H1 (cell line): ENCODE measurements at regions not wholly inside any gene's neighbourhood (a gene's known extent, or its start where the extent isn't known, plus 50 kb on each side); places are given as distances from the start of the nearest gene placed in this dataset.

Source experiments
- CTCF ChIA-PET: fragments of 300-600 bp; sonication (Branson Sonifier 250); formaldehyde crosslinking; loops from one replicate; lab custom pipeline; 2021; ENCODE audit not compliant: partially characterized antibody; lab: Charles Lee
- POLR2A ChIA-PET: fragments of 300-600 bp; sonication (Branson Sonifier 250); formaldehyde crosslinking; loops from one replicate; lab custom pipeline; 2021; ENCODE audit warnings: inconsistent platforms; ENCODE audit not compliant: partially characterized antibody; lab: Charles Lee
- DNase-seq, 2 experiments: peaks; one replicate each; pipeline versions ENCODE4 v3.0.0 to v3.0.0-alpha.2; 2010 to 2022; ENCODE audit warnings: low spot score in 2 of 2, low read depth in 1 of 2, mixed read lengths in 1 of 2
- FAIRE-seq: peaks from 2 replicates; lab custom pipeline; 2011; peaks lifted over from hg19 to GRCh38; lab: Jason Lieb, UNC
- H2AFZ ChIP-seq: 2 replicates; pipeline ENCODE4 v1.8.1; 2012; ENCODE audit warnings: low read length, inconsistent platforms
- H2AK5ac ChIP-seq: 2 replicates; pipeline ENCODE4 v1.6.1; 2013; ENCODE audit warnings: low read depth, low read length
- H2BK120ac ChIP-seq: replicated peaks from 2 replicates; pipeline ENCODE3; 2013; ENCODE audit warnings: low read depth, low read length, inconsistent platforms
- H2BK12ac ChIP-seq: 2 replicates; pipeline ENCODE4 v1.6.1; 2013; ENCODE audit warnings: low read depth, low read length
- H2BK15ac ChIP-seq: 2 replicates; pipeline ENCODE4 v1.6.1; 2013; ENCODE audit warnings: low read length
- H2BK20ac ChIP-seq: 2 replicates; pipeline ENCODE4 v1.6.1; 2013; ENCODE audit warnings: low read length
- H2BK5ac ChIP-seq: 2 replicates; pipeline ENCODE4 v1.6.1; 2013; ENCODE audit warnings: low read depth, low read length
- H3K14ac ChIP-seq: 2 replicates; pipeline ENCODE4 v1.6.1; 2013; ENCODE audit warnings: inconsistent platforms; ENCODE audit not compliant: insufficient read length
- H3K18ac ChIP-seq: 2 replicates; pipeline ENCODE4 v1.6.1; 2013; ENCODE audit warnings: low read length; ENCODE audit errors: extremely low read depth
- H3K23ac ChIP-seq: 2 replicates; pipeline ENCODE4 v1.6.1; 2013; ENCODE audit warnings: inconsistent platforms; ENCODE audit not compliant: insufficient read length
- H3K23me2 ChIP-seq: 2 replicates; pipeline ENCODE4 v1.6.1; 2013; ENCODE audit warnings: low read depth, low read length
- H3K27ac ChIP-seq: 2 replicates; pipeline ENCODE4 v1.6.1; 2011; ENCODE audit warnings: low read depth, low read length, inconsistent platforms
- H3K27me3 ChIP-seq, 4 experiments: replicated peaks in 1 of 4; 1 replicate in 1 of 4; 2 replicates in 3 of 4; pipeline versions ENCODE4 v1.6.1 to v1.8.1; 2011 to 2013; ENCODE audit warnings: low read length in 3 of 4, mild to moderate bottlenecking in 3 of 4, inconsistent platforms in 2 of 4, mixed read lengths in 2 of 4, moderate library complexity in 1 of 4; ENCODE audit not compliant: control insufficient read depth in 3 of 4, insufficient read depth in 3 of 4; ENCODE audit errors: extremely low read depth in 1 of 4
- H3K36me3 ChIP-seq, 4 experiments: 2 replicates each; pipeline versions ENCODE4 v1.6.1 to v1.8.1; 2011 to 2013; ENCODE audit warnings: mild to moderate bottlenecking in 4 of 4, low read length in 3 of 4, moderate library complexity in 2 of 4, control low read depth in 1 of 4, inconsistent platforms in 1 of 4; ENCODE audit not compliant: insufficient read depth in 4 of 4, control insufficient read depth in 2 of 4
- H3K4ac ChIP-seq: replicated peaks from 2 replicates; pipeline ENCODE3; 2013; ENCODE audit warnings: low read length, low read depth, mixed read lengths, inconsistent platforms; ENCODE audit not compliant: insufficient read length
- H3K4me1 ChIP-seq, 4 experiments: replicated peaks in 1 of 4; 1 replicate in 1 of 4; 2 replicates in 3 of 4; pipeline versions ENCODE4 v1.6.1 to v1.8.1; 2011 to 2013; ENCODE audit warnings: low read length in 3 of 4, inconsistent platforms in 2 of 4, mixed read lengths in 1 of 4; ENCODE audit not compliant: insufficient read depth in 4 of 4, control insufficient read depth in 3 of 4
- H3K4me2 ChIP-seq, 2 experiments: 2 replicates each; pipeline versions ENCODE4 v1.6.1 to v1.8.1; 2011 to 2013; ENCODE audit warnings: low read depth in 2 of 2, low read length in 2 of 2, control low read depth in 1 of 2, inconsistent platforms in 1 of 2, mild to moderate bottlenecking in 1 of 2; ENCODE audit not compliant: insufficient read depth in 1 of 2
- H3K4me3 ChIP-seq, 4 experiments: fragments of 200-600, 300-600 bp in 1 of 4; sonication (generic), shearing (Covaris generic), sonication (Bioruptor Twin) in 1 of 4; 2 replicates each; pipeline versions ENCODE4 v1.5.1 to v1.8.1; 2011 to 2016; ENCODE audit warnings: low read length in 4 of 4, low read depth in 3 of 4, control low read depth in 2 of 4, inconsistent platforms in 2 of 4, mild to moderate bottlenecking in 2 of 4, mixed read lengths in 1 of 4, moderate library complexity in 1 of 4; ENCODE audit not compliant: insufficient read depth in 2 of 4; ENCODE audit errors: extremely low read depth in 1 of 4
- H3K56ac ChIP-seq: replicated peaks from 2 replicates; pipeline ENCODE3; 2013; ENCODE audit warnings: low read depth, mild to moderate bottlenecking, mixed read lengths, low read length, inconsistent platforms; ENCODE audit not compliant: insufficient read length
- H3K79me1 ChIP-seq: 2 replicates; pipeline ENCODE4 v1.6.1; 2013; ENCODE audit warnings: low read depth, low read length, control low read depth
- H3K79me2 ChIP-seq, 2 experiments: 2 replicates each; pipeline versions ENCODE4 v1.6.1 to v1.8.1; 2012 to 2013; ENCODE audit warnings: low read length in 2 of 2, mild to moderate bottlenecking in 2 of 2, inconsistent platforms in 1 of 2; ENCODE audit not compliant: insufficient read depth in 2 of 2, control insufficient read depth in 1 of 2
- H3K9ac ChIP-seq, 4 experiments: replicated peaks in 1 of 4; 1 replicate in 1 of 4; 2 replicates in 3 of 4; pipeline versions ENCODE4 v1.6.1 to v1.8.1; 2011 to 2013; ENCODE audit warnings: low read depth in 3 of 4, low read length in 3 of 4, control low read depth in 2 of 4, mild to moderate bottlenecking in 2 of 4, moderate library complexity in 2 of 4, inconsistent platforms in 1 of 4; ENCODE audit errors: extremely low read depth in 1 of 4
- H3K9me3 ChIP-seq, 2 experiments: 2 replicates each; pipeline versions ENCODE4 v1.6.1 to v1.8.1; 2012 to 2013; ENCODE audit warnings: mild to moderate bottlenecking in 2 of 2, moderate library complexity in 2 of 2, control low read depth in 1 of 2, inconsistent platforms in 1 of 2, low read depth in 1 of 2, low read length in 1 of 2, mixed read lengths in 1 of 2; ENCODE audit not compliant: insufficient read depth in 2 of 2
- H4K20me1 ChIP-seq, 2 experiments: replicated peaks in 1 of 2; 2 replicates each; pipeline versions ENCODE3 to v1.8.1; 2011 to 2013; ENCODE audit warnings: inconsistent platforms in 2 of 2, low read length in 2 of 2, mild to moderate bottlenecking in 1 of 2; ENCODE audit not compliant: insufficient read depth in 2 of 2, control insufficient read depth in 1 of 2
- H4K5ac ChIP-seq: 2 replicates; pipeline ENCODE4 v1.6.1; 2013; ENCODE audit warnings: low read length, low read depth, mixed read lengths, inconsistent platforms; ENCODE audit not compliant: insufficient read length
- H4K8ac ChIP-seq: 2 replicates; pipeline ENCODE4 v1.8.0; 2013; ENCODE audit warnings: mild to moderate bottlenecking, moderate library complexity, low read length, inconsistent platforms; ENCODE audit not compliant: insufficient read depth; ENCODE audit errors: extremely low read depth
- H4K91ac ChIP-seq: replicated peaks from 2 replicates; pipeline ENCODE3; 2013; ENCODE audit warnings: low read length, mixed read lengths, inconsistent platforms; ENCODE audit not compliant: insufficient read length
- BACH1 ChIP-seq: IDR thresholded peaks from 2 replicates; pipeline ENCODE4 v1.6.1; 2012; ENCODE audit warnings: low read length, improper control_type of control experiment
- FOSL1 ChIP-seq: IDR thresholded peaks from 2 replicates; pipeline ENCODE4 v1.6.1; 2011; ENCODE audit warnings: mild to moderate bottlenecking, low read depth, low read length, moderate library complexity; ENCODE audit not compliant: insufficient read depth
- KDM1A ChIP-seq: fragments of 200-600, 300-600 bp; sonication (generic); IDR thresholded peaks from 2 replicates; pipeline ENCODE4 v1.7.1; 2016; ENCODE audit warnings: mild to moderate bottlenecking, low read length, borderline replicate concordance
- MAFK ChIP-seq: IDR thresholded peaks from 2 replicates; pipeline ENCODE4 v1.6.1; 2012; ENCODE audit warnings: low read depth, mild to moderate bottlenecking, improper control_type of control experiment, low read length
- POLR2AphosphoS5 ChIP-seq: IDR thresholded peaks from 2 replicates; pipeline ENCODE4 v1.6.1; 2011; ENCODE audit warnings: low read depth, low read length
- SP2 ChIP-seq: IDR thresholded peaks from 2 replicates; pipeline ENCODE4 v1.6.1; 2012; ENCODE audit warnings: mild to moderate bottlenecking, low read length, inconsistent platforms
- SRF ChIP-seq: IDR thresholded peaks from 2 replicates; pipeline ENCODE4 v1.6.1; 2011; ENCODE audit warnings: mild to moderate bottlenecking, low read depth, low read length, moderate library complexity
- TEAD4 ChIP-seq: IDR thresholded peaks from 2 replicates; pipeline ENCODE4 v1.6.1; 2012; ENCODE audit warnings: low read depth, low read length, inconsistent platforms, mixed read lengths
- WGBS, 2 experiments: shearing (Covaris generic) in 1 of 2; methylation state at CpG; one replicate each; pipeline versions ENCODE4 v1.1.6 to v1.1.7; 2013 to 2015; ENCODE audit warnings: low lambda C conversion rate in 2 of 2, mixed read lengths in 2 of 2, inconsistent platforms in 1 of 2, low coverage in 1 of 2, missing lambda C conversion rate in 1 of 2; ENCODE audit not compliant: insufficient replicate concordance in 2 of 2, insufficient coverage in 1 of 2, insufficient read length in 1 of 2; ENCODE audit errors: extremely low coverage in 1 of 2, missing lambda C conversion rate in 1 of 2; 5-methylcytosine and 5-hydroxymethylcytosine counted together

DNA sequence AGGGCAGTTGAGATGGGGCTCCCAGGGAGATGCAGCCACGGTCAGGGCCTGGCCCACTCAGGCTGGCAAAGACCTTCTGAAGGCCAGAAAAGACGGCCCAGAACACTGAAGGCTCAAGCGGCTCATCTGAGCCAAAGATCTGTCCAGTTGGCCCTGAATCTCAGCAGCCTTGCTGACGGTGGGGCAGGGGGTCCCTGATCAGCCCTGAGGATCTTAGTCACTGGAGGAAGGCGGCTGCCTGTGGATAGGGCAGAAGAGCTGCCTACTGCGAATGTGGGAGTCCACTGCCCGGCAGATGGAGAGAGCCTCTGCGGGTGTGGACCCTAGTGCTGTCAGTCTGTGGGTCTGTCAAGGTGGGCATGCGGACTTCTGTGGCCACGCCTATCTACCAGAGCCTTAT lies 1738.2 kb downstream of the TP53TG3F start:
- Histone ChIP-seq H2BK15ac (no peak overlapping the region), H3K9me3 (peaks cover 80 to 95% of the 10 kb centered on the region in 2 experiments), H4K8ac (no peak overlapping the region), H3K23me2 (no peaks in the 10 kb centered on the region), H3K79me2 (no peaks in the 10 kb centered on the region), H4K5ac (no peak overlapping the region), H2BK20ac (no peak overlapping the region), H3K14ac (no peak overlapping the region), H4K20me1 (no peaks in the 10 kb centered on the region), H3K36me3 (no peaks in the 10 kb centered on the region), H3K18ac (no peak overlapping the region), H3K4me2 (no peak overlapping the region), H2BK5ac (no peak overlapping the region), H2AFZ (no peak overlapping the region), H3K4ac (no peak overlapping the region), H3K27me3 (no peaks in the 10 kb centered on the region), H3K4me1 (no peaks in the 10 kb centered on the region), H3K9ac (no peak overlapping the region), H3K79me1 (no peaks in the 10 kb centered on the region), H3K23ac (no peak overlapping the region), H2AK5ac (no peak overlapping the region), H2BK120ac (no peak overlapping the region), H3K56ac (no peak overlapping the region), H3K27ac (no peak overlapping the region), H3K4me3 (no peak overlapping the region), H4K91ac (no peak overlapping the region), H2BK12ac (no peak overlapping the region)
- FAIRE-seq (no peak), DNase-seq (no peak)
- 81% methylated on average over 9 of the region's 10 CpGs; no CpG with 5 or more reads in 1 of the 2 experiments for WGBS, 2 experiments
- CTCF ChIA-PET = no interaction called here
- POLR2A ChIA-PET = no interaction called here
- TF ChIP-seq KDM1A (no peak), POLR2AphosphoS5 (no peak), FOSL1 (no peak), TEAD4 (no peak), MAFK (no peak), BACH1 (no peak), SP2 (no peak), SRF (no peak)
